H9 (cell line): ENCODE measurements at regions not wholly inside any gene's neighbourhood (a gene's known extent, or its start where the extent isn't known, plus 50 kb on each side); places are given as distances from the start of the nearest gene placed in this dataset.

ENCODE experiments used
- DNase-seq: peaks from one replicate; pipeline ENCODE4 v3.0.0-alpha.2; 2017
- H2AFZ ChIP-seq: one replicate; pipeline ENCODE4 v1.6.1; 2013; ENCODE audit warnings: mild to moderate bottlenecking, low read length, control low read depth, moderate library complexity
- H2AK5ac ChIP-seq: 2 replicates; pipeline ENCODE4 v1.6.1; 2013; ENCODE audit warnings: low read length, control low read depth, mixed read lengths; ENCODE audit not compliant: insufficient read length
- H2BK120ac ChIP-seq: one replicate; pipeline ENCODE4 v1.6.1; 2013; ENCODE audit warnings: low read depth, mild to moderate bottlenecking, low read length, control low read depth, inconsistent platforms; ENCODE audit not compliant: poor library complexity, severe bottlenecking
- H2BK12ac ChIP-seq: 2 replicates; pipeline ENCODE4 v1.6.1; 2013; ENCODE audit warnings: low read length, control low read depth, mixed read lengths, low read depth; ENCODE audit not compliant: insufficient read length
- H2BK15ac ChIP-seq: 2 replicates; pipeline ENCODE4 v1.6.1; 2013; ENCODE audit warnings: low read depth, low read length, control low read depth
- H2BK20ac ChIP-seq: one replicate; pipeline ENCODE4 v1.6.1; 2013; ENCODE audit warnings: low read depth, mild to moderate bottlenecking, low read length, control low read depth, inconsistent platforms; ENCODE audit not compliant: poor library complexity, severe bottlenecking
- H2BK5ac ChIP-seq: 2 replicates; pipeline ENCODE4 v1.6.1; 2013; ENCODE audit warnings: low read length, control low read depth, mixed read lengths; ENCODE audit not compliant: insufficient read length
- H3K14ac ChIP-seq: 2 replicates; pipeline ENCODE4 v1.6.1; 2013; ENCODE audit warnings: low read length, control low read depth; ENCODE audit not compliant: insufficient read depth
- H3K18ac ChIP-seq: 2 replicates; pipeline ENCODE4 v1.6.1; 2013; ENCODE audit warnings: low read depth, mild to moderate bottlenecking, mixed read lengths, low read length, control low read depth; ENCODE audit not compliant: insufficient read length
- H3K23ac ChIP-seq: 2 replicates; pipeline ENCODE4 v1.6.1; 2013; ENCODE audit warnings: low read length, control low read depth, mixed read lengths, low read depth; ENCODE audit not compliant: insufficient read length
- H3K23me2 ChIP-seq: 2 replicates; pipeline ENCODE4 v1.6.1; 2013; ENCODE audit warnings: low read depth, mild to moderate bottlenecking, mixed read lengths, low read length, control low read depth; ENCODE audit not compliant: insufficient read length, poor library complexity, severe bottlenecking
- H3K27ac ChIP-seq: 2 replicates; pipeline ENCODE4 v1.5.1; 2013; ENCODE audit warnings: low read length, control low read depth, mixed read lengths, low read depth; ENCODE audit not compliant: insufficient read length
- H3K27me3 ChIP-seq: 2 replicates; pipeline ENCODE4 v1.6.1; 2013; ENCODE audit warnings: low read length, control low read depth, inconsistent platforms; ENCODE audit not compliant: insufficient read depth
- H3K4ac ChIP-seq: 2 replicates; pipeline ENCODE4 v1.6.1; 2013; ENCODE audit warnings: low read depth, mild to moderate bottlenecking, control low read depth, inconsistent platforms, low read length, moderate library complexity
- H3K4me1 ChIP-seq: 2 replicates; pipeline ENCODE4 v1.6.1; 2013; ENCODE audit warnings: low read length, control low read depth, inconsistent platforms; ENCODE audit not compliant: insufficient read depth
- H3K4me2 ChIP-seq: 2 replicates; pipeline ENCODE4 v1.6.1; 2013; ENCODE audit warnings: low read length, control low read depth, mixed read lengths; ENCODE audit not compliant: insufficient read length, insufficient read depth
- H3K56ac ChIP-seq: 2 replicates; pipeline ENCODE4 v1.6.1; 2013; ENCODE audit warnings: low read depth, mild to moderate bottlenecking, mixed read lengths, low read length, control low read depth; ENCODE audit not compliant: insufficient read length
- H3K79me1 ChIP-seq: 2 replicates; pipeline ENCODE4 v1.6.1; 2013; ENCODE audit warnings: low read depth, mild to moderate bottlenecking, moderate library complexity, low read length, control low read depth, inconsistent platforms; ENCODE audit not compliant: insufficient read depth, poor library complexity, severe bottlenecking
- H3K79me2 ChIP-seq: 2 replicates; pipeline ENCODE4 v1.6.1; 2013; ENCODE audit warnings: low read length, control low read depth, inconsistent platforms; ENCODE audit not compliant: insufficient read depth
- H3K9ac ChIP-seq: 2 replicates; pipeline ENCODE4 v1.6.1; 2013; ENCODE audit warnings: low read length, control low read depth, mixed read lengths; ENCODE audit not compliant: insufficient read length; ENCODE audit errors: extremely low read depth
- H3K9me3 ChIP-seq: one replicate; pipeline ENCODE4 v1.6.1; 2013; ENCODE audit warnings: low read depth, low read length, inconsistent platforms; ENCODE audit not compliant: control insufficient read depth
- H3T11ph ChIP-seq: one replicate; pipeline ENCODE4 v1.6.1; 2013; ENCODE audit warnings: mild to moderate bottlenecking, low read length, control low read depth, inconsistent platforms
- H4K20me1 ChIP-seq: one replicate; pipeline ENCODE4 v1.6.1; 2013; ENCODE audit not compliant: control insufficient read depth, insufficient read length, insufficient read depth
- H4K5ac ChIP-seq: 2 replicates; pipeline ENCODE4 v1.6.1; 2013; ENCODE audit warnings: low read depth, mild to moderate bottlenecking, mixed read lengths, low read length, control low read depth; ENCODE audit not compliant: insufficient read length
- H4K8ac ChIP-seq: replicated peaks from 2 replicates; pipeline ENCODE4 v1.6.1; 2013; ENCODE audit warnings: low read length, control low read depth, mixed read lengths, low read depth; ENCODE audit not compliant: insufficient read length
- H4K91ac ChIP-seq: 2 replicates; pipeline ENCODE4 v1.6.1; 2013; ENCODE audit warnings: low read depth, mild to moderate bottlenecking, moderate library complexity, mixed read lengths, low read length, control low read depth; ENCODE audit not compliant: insufficient read length
- H3K27ac Mint-ChIP-seq, 3 experiments: 2 replicates in 2 of 3; 3 replicates in 1 of 3; pipeline ENCODE4 v1.8.0; 2020 to 2021; ENCODE audit warnings: mixed read lengths in 3 of 3, mild to moderate bottlenecking in 1 of 3, moderate library complexity in 1 of 3
- H3K27me3 Mint-ChIP-seq: 2 replicates; pipeline ENCODE4 v1.8.0; 2021; ENCODE audit warnings: low read depth, mild to moderate bottlenecking, moderate library complexity, mixed read lengths
- H3K36me3 Mint-ChIP-seq, 3 experiments: 2 replicates in 2 of 3; 3 replicates in 1 of 3; pipeline ENCODE4 v1.8.0; 2020 to 2021; ENCODE audit warnings: low read depth in 3 of 3, mixed read lengths in 3 of 3; ENCODE audit not compliant: insufficient read depth in 1 of 3
- H3K4me1 Mint-ChIP-seq, 2 experiments: 2 replicates each; pipeline ENCODE4 v1.8.0; 2020; ENCODE audit warnings: mixed read lengths in 2 of 2
- H3K4me3 Mint-ChIP-seq, 2 experiments: 2 replicates in 1 of 2; 3 replicates in 1 of 2; pipeline ENCODE4 v1.8.0; 2020 to 2021; ENCODE audit warnings: mild to moderate bottlenecking in 2 of 2, mixed read lengths in 2 of 2, moderate library complexity in 1 of 2
- H3K9me3 Mint-ChIP-seq, 2 experiments: 2 replicates in 1 of 2; 3 replicates in 1 of 2; pipeline ENCODE4 v1.8.0; 2020; ENCODE audit warnings: mild to moderate bottlenecking in 2 of 2, mixed read lengths in 2 of 2, moderate library complexity in 1 of 2
- WGBS: extraction: QIAGEN DNeasy Blood & Tissue Kit; methylation state at CpG from one replicate; pipeline ENCODE4 v1.1.7; 2013; ENCODE audit warnings: missing lambda C conversion rate, low lambda C conversion rate, mixed read lengths; ENCODE audit not compliant: insufficient read length; ENCODE audit errors: extremely low coverage; 5-methylcytosine and 5-hydroxymethylcytosine counted together
- TF ChIP-seq, protein P1 (sequence below): fragments of 200-600 bp; sonication (generic); conservative IDR thresholded peaks from 3 replicates; pipeline ENCODE4 v1.8.0; 2021; ENCODE audit warnings: antibody characterized with exemption, mild to moderate bottlenecking

DNA sequence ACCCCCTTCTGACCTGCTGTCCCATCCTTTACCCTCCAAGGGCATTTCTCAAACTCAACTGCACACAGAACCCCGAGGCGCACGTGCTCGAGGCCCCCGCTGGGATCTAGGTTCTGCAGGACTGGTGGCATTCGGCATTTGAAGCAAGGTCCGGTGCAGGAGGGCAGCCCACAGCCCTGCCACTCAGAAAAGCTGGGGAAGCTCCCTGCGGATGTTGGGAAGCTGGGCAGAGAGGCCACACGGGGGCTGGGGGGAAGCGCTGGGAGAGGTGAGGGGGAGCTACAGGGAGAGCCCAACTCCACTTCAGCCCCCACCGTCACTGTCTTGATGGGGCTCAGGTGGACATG lies 51.2 kb upstream of the SLCO4A1 start:
- Mint-ChIP-seq H3K4me1 (peaks cover 0 to 3% of the 10 kb centered on the region in 2 experiments; a peak in 1 of 4 replicates), H3K27ac (no peak overlapping the region), H3K27me3 (peaks cover 20% of the 10 kb centered on the region), H3K4me3 (no peak overlapping the region), H3K9me3 (peaks cover 0 to 2% of the 10 kb centered on the region in 2 experiments; a peak in 2 of 5 replicates), H3K36me3 (no peaks in the 10 kb centered on the region)
- H3K18ac ChIP-seq: no peak overlapping the region
- TF ChIP-seq, protein P1, sequence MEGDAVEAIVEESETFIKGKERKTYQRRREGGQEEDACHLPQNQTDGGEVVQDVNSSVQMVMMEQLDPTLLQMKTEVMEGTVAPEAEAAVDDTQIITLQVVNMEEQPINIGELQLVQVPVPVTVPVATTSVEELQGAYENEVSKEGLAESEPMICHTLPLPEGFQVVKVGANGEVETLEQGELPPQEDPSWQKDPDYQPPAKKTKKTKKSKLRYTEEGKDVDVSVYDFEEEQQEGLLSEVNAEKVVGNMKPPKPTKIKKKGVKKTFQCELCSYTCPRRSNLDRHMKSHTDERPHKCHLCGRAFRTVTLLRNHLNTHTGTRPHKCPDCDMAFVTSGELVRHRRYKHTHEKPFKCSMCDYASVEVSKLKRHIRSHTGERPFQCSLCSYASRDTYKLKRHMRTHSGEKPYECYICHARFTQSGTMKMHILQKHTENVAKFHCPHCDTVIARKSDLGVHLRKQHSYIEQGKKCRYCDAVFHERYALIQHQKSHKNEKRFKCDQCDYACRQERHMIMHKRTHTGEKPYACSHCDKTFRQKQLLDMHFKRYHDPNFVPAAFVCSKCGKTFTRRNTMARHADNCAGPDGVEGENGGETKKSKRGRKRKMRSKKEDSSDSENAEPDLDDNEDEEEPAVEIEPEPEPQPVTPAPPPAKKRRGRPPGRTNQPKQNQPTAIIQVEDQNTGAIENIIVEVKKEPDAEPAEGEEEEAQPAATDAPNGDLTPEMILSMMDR: no peak
- WGBS: no CpG with 5 or more reads among the region's 11 CpGs
- no peak overlapping the region for H3K4ac ChIP-seq
- H3K4me2 ChIP-seq: no peak overlapping the region
- no peaks in the 10 kb centered on the region for H3K79me2 ChIP-seq
- H2BK20ac ChIP-seq: no peak overlapping the region
- no peak overlapping the region for H3K23ac ChIP-seq
- no peak overlapping the region for H4K91ac ChIP-seq
- no peak overlapping the region for H4K8ac ChIP-seq
- DNase-seq: no peak
- H3K79me1 ChIP-seq: no peaks in the 10 kb centered on the region
- H3K27me3 ChIP-seq: no peaks in the 10 kb centered on the region
- no peak overlapping the region for H3K56ac ChIP-seq
- H4K5ac ChIP-seq: no peak overlapping the region
- H3K27ac ChIP-seq: no peak overlapping the region
- H4K20me1 ChIP-seq: no peaks in the 10 kb centered on the region
- no peaks in the 10 kb centered on the region for H3K9me3 ChIP-seq
- no peak overlapping the region for H3K9ac ChIP-seq
- H3T11ph ChIP-seq: no peak overlapping the region
- no peak overlapping the region for H3K14ac ChIP-seq
- H2AK5ac ChIP-seq: no peak overlapping the region
- no peak overlapping the region for H2AFZ ChIP-seq
- no peak overlapping the region for H2BK5ac ChIP-seq
- H2BK120ac ChIP-seq: no peak overlapping the region
- H2BK15ac ChIP-seq: no peak overlapping the region
- H2BK12ac ChIP-seq: no peak overlapping the region
- H3K4me1 ChIP-seq: no peaks in the 10 kb centered on the region
- H3K23me2 ChIP-seq: no peaks in the 10 kb centered on the region
